ENCODE measurements at regions not wholly inside any gene's neighbourhood (a gene's known extent, or its start where the extent isn't known, plus 50 kb on each side); places are given as distances from the start of the nearest gene placed in this dataset.
A peak's percentile ranks its signal among the peaks of the same experiment; 100 is the strongest.

- ATAC-seq (ENCODE audit: low read depth in 2 of 2) (no peak), DNase-seq (no peak)
- no peaks in the 10 kb centered on the region for H3K27me3 Mint-ChIP-seq
- no peaks in the 10 kb centered on the region for H3K4me1 Mint-ChIP-seq
- H3K4me3 Mint-ChIP-seq = no peak overlapping the region
- H3K9me3 Mint-ChIP-seq = peaks cover 0 to 11% (median 3%) of the 10 kb centered on the region in 7 donors
- no peak overlapping the region for H3K27ac Mint-ChIP-seq
- H3K36me3 Mint-ChIP-seq = no peaks in the 10 kb centered on the region
These were observed 77.7 kb upstream of the DCAF8L1 start for GRCh38 chrX:28058901-28059300.

GRCh38 chrX:28042826-28043564, 61.7 kb upstream of the DCAF8L1 start:
- peaks cover 4 to 11% (median 10%) of the 10 kb centered on the region in 7 donors for H3K9me3 Mint-ChIP-seq
- no peaks in the 10 kb centered on the region for H3K4me1 Mint-ChIP-seq
- DNase-seq (no peak), ATAC-seq (ENCODE audit: low read depth in 2 of 2) (no peak)
- H3K36me3 Mint-ChIP-seq = no peaks in the 10 kb centered on the region
- no peak overlapping the region for H3K4me3 Mint-ChIP-seq
- peak overlapping the region in 1 of 6 donors; percentile 70 for H3K27ac Mint-ChIP-seq
- no peaks in the 10 kb centered on the region for H3K27me3 Mint-ChIP-seq

GRCh38 chrX:28042260-28042659, 61.0 kb upstream of the DCAF8L1 start:
- ATAC-seq (ENCODE audit: low read depth in 2 of 2) (no peak), DNase-seq (no peak)
- no peaks in the 10 kb centered on the region for H3K27me3 Mint-ChIP-seq
- no peaks in the 10 kb centered on the region for H3K4me1 Mint-ChIP-seq
- H3K36me3 Mint-ChIP-seq = no peaks in the 10 kb centered on the region
- H3K9me3 Mint-ChIP-seq = peaks cover 6 to 17% (median 10%) of the 10 kb centered on the region in 7 donors
- no peak overlapping the region for H3K4me3 Mint-ChIP-seq
- H3K27ac Mint-ChIP-seq = no peak overlapping the region

GRCh38 chrX:28039258-28039657, 58.0 kb upstream of the DCAF8L1 start:
- Mint-ChIP-seq H3K27me3 (no peaks in the 10 kb centered on the region), H3K9me3 (peaks cover 7 to 24% (median 10%) of the 10 kb centered on the region in 7 donors), H3K27ac (no peak overlapping the region), H3K4me1 (no peaks in the 10 kb centered on the region), H3K36me3 (no peaks in the 10 kb centered on the region), H3K4me3 (no peak overlapping the region)
- ATAC-seq (ENCODE audit: low read depth in 2 of 2) (no peak), DNase-seq (no peak)

Measured in naive B cell (primary cell).